CD8-positive, alpha-beta memory T cell (primary cell): ENCODE measurements at regions not wholly inside any gene's neighbourhood (a gene's known extent, or its start where the extent isn't known, plus 50 kb on each side); places are given as distances from the start of the nearest gene placed in this dataset.

Experiments
- CTCF ChIA-PET: fragments of 350-600 bp; sonication (Branson Sonifier 250); formaldehyde crosslinking; loops from one replicate; lab custom pipeline; 2021; ENCODE audit warnings: antibody characterized with exemption; lab: Charles Lee
- POLR2A ChIA-PET: fragments of 350-600 bp; sonication (Branson Sonifier 250); formaldehyde crosslinking; loops from one replicate; lab custom pipeline; 2021; ENCODE audit warnings: antibody characterized with exemption; lab: Charles Lee
- DNase-seq, 5 donors: peaks; one replicate each; pipeline versions ENCODE4 v3.0.0 to v3.0.0-alpha.2; 2020 to 2022; ENCODE audit warnings: mixed read lengths in 1 of 5
- H3K27ac ChIP-seq: one replicate; pipeline ENCODE4 v1.7.0; 2013; ENCODE audit warnings: low read depth, mild to moderate bottlenecking, low read length, moderate library complexity
- H3K27me3 ChIP-seq: 2 replicates; pipeline ENCODE4 v1.7.0; 2013; ENCODE audit warnings: low read length, mild to moderate bottlenecking; ENCODE audit not compliant: insufficient read depth, poor library complexity, severe bottlenecking
- H3K36me3 ChIP-seq: 2 replicates; pipeline ENCODE4 v1.7.0; 2013; ENCODE audit warnings: mild to moderate bottlenecking, low read length, moderate library complexity; ENCODE audit not compliant: insufficient read depth
- H3K4me1 ChIP-seq: 2 replicates; pipeline ENCODE4 v1.7.0; 2013; ENCODE audit warnings: mild to moderate bottlenecking, low read length, moderate library complexity; ENCODE audit not compliant: insufficient read depth
- H3K4me3 ChIP-seq: 2 replicates; pipeline ENCODE4 v1.7.0; 2013; ENCODE audit warnings: mild to moderate bottlenecking, low read length
- H3K9me3 ChIP-seq: 2 replicates; pipeline ENCODE4 v1.7.0; 2013; ENCODE audit warnings: mild to moderate bottlenecking, low read length
- H3K27ac Mint-ChIP-seq, 8 donors: one replicate each; pipeline ENCODE4 v1.8.0; 2020 to 2021; ENCODE audit warnings: mixed read lengths in 8 of 8, mild to moderate bottlenecking in 6 of 8, inconsistent platforms in 3 of 8, moderate library complexity in 3 of 8
- H3K27me3 Mint-ChIP-seq, 2 donors: one replicate each; pipeline ENCODE4 v1.8.0; 2020 to 2021; ENCODE audit warnings: mixed read lengths in 2 of 2, mild to moderate bottlenecking in 1 of 2, moderate library complexity in 1 of 2
- H3K36me3 Mint-ChIP-seq, 3 donors: one replicate each; pipeline ENCODE4 v1.8.0; 2020 to 2021; ENCODE audit warnings: mixed read lengths in 3 of 3, inconsistent platforms in 1 of 3, mild to moderate bottlenecking in 1 of 3
- H3K4me1 Mint-ChIP-seq, 3 donors: one replicate each; pipeline ENCODE4 v1.8.0; 2020 to 2021; ENCODE audit warnings: mixed read lengths in 3 of 3, inconsistent platforms in 1 of 3, mild to moderate bottlenecking in 1 of 3
- H3K4me3 Mint-ChIP-seq, 7 donors: one replicate each; pipeline ENCODE4 v1.8.0; 2020 to 2021; ENCODE audit warnings: mixed read lengths in 7 of 7, mild to moderate bottlenecking in 6 of 7, moderate library complexity in 4 of 7, inconsistent platforms in 2 of 7
- H3K9me3 Mint-ChIP-seq, 5 donors: one replicate each; pipeline ENCODE4 v1.8.0; 2020 to 2022; ENCODE audit warnings: mixed read lengths in 5 of 5, mild to moderate bottlenecking in 3 of 5, moderate library complexity in 2 of 5, inconsistent platforms in 1 of 5

DNA sequence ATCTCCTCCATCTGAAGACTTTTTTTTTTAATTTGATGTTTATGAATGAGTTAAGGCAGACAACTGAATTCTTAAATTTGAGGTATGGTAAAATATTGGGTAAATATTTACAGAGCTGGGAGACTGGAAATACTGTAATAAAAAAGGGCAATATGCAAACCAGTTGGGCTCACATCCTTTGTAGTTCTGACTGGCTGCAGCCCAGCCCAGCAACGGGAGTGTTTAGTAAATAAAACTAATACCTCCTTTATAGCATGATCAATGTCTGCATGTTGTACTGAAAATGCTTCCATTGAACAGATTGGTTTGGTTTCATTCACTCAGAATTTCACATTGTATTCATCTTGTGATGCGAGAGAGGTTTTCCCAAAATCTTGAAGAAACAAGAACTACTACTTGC lies 365.0 kb downstream of the DMRT2 start:
- Histone ChIP-seq H3K4me3 (no peak overlapping the region), H3K36me3 (no peaks in the 10 kb centered on the region), H3K4me1 (no peaks in the 10 kb centered on the region), H3K9me3 (no peaks in the 10 kb centered on the region), H3K27ac (no peak overlapping the region), H3K27me3 (no peaks in the 10 kb centered on the region)
- POLR2A ChIA-PET: no interaction called here
- CTCF ChIA-PET: no interaction called here
- no peaks in the 10 kb centered on the region for H3K36me3 Mint-ChIP-seq
- H3K4me3 Mint-ChIP-seq: no peak overlapping the region
- H3K27ac Mint-ChIP-seq: peak overlapping the region in 1 of 8 donors; percentile 58
- no peak for DNase-seq
- no peaks in the 10 kb centered on the region for H3K4me1 Mint-ChIP-seq
- H3K9me3 Mint-ChIP-seq: peaks cover 0 to 3% (median 0%) of the 10 kb centered on the region in 5 donors
- no peaks in the 10 kb centered on the region for H3K27me3 Mint-ChIP-seq

DNA sequence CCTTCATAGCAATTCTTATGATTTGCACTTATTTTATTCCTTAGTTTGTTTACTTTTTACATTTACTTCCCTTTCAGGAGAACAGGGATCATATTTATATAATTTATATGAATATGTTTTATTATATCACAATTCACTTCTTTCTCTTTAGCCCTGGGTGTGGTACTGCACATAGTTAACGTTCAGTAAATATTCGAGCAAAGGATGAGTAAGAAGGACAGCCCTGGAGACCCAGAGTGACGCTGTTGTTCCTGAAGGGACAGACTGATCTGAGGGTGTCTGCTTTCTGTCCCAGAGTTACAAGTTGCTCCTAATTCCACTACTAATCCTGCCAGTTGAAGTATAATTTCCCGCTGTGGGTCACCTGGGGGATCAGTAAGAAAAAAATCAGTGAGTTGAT lies 366.1 kb downstream of the DMRT2 start:
- Mint-ChIP-seq H3K36me3 (no peaks in the 10 kb centered on the region), H3K4me1 (no peaks in the 10 kb centered on the region), H3K9me3 (peaks cover 0 to 3% (median 0%) of the 10 kb centered on the region in 5 donors), H3K4me3 (no peak overlapping the region), H3K27me3 (no peaks in the 10 kb centered on the region), H3K27ac (no peak overlapping the region)
- ChIA-PET POLR2A (no interaction called here), CTCF (no interaction called here)
- DNase-seq: no peak
- no peak overlapping the region for H3K4me3 ChIP-seq
- no peaks in the 10 kb centered on the region for H3K27me3 ChIP-seq
- H3K9me3 ChIP-seq: no peaks in the 10 kb centered on the region
- H3K27ac ChIP-seq: no peak overlapping the region
- H3K36me3 ChIP-seq: no peaks in the 10 kb centered on the region
- no peaks in the 10 kb centered on the region for H3K4me1 ChIP-seq

DNA sequence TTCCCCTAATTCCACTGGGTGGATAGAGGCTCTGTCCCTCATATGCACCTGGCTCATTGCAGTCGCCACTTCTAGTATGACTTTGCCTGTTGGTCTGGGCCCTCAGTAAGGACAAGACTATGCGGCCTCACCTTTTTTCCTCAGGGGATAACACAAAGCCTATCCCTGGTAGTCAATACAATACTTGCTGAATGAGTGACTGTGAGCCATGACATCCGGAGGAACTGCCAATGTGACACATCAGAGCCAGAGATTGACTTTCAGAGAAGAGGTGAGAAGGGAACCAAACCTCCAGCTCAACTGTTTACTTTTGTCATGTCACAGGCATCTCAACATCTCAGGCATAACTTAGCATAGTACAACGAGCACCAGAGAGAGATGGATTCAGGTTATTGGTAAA lies 371.3 kb downstream of the DMRT2 start:
- Histone ChIP-seq H3K4me1 (no peaks in the 10 kb centered on the region), H3K9me3 (no peaks in the 10 kb centered on the region), H3K27ac (no peak overlapping the region), H3K36me3 (no peaks in the 10 kb centered on the region), H3K27me3 (no peaks in the 10 kb centered on the region), H3K4me3 (no peak overlapping the region)
- Mint-ChIP-seq H3K4me1 (no peaks in the 10 kb centered on the region), H3K27me3 (no peaks in the 10 kb centered on the region), H3K27ac (no peak overlapping the region), H3K36me3 (no peaks in the 10 kb centered on the region), H3K9me3 (peaks cover 0 to 5% (median 2%) of the 10 kb centered on the region in 5 donors), H3K4me3 (no peak overlapping the region)
- no peak for DNase-seq
- ChIA-PET CTCF (no interaction called here), POLR2A (interaction anchor here (0.6 kb wide), 1 partner anchor 265 kb away, joined by 4 read pairs; no protein-coding TSS in a partner anchor)

DNA sequence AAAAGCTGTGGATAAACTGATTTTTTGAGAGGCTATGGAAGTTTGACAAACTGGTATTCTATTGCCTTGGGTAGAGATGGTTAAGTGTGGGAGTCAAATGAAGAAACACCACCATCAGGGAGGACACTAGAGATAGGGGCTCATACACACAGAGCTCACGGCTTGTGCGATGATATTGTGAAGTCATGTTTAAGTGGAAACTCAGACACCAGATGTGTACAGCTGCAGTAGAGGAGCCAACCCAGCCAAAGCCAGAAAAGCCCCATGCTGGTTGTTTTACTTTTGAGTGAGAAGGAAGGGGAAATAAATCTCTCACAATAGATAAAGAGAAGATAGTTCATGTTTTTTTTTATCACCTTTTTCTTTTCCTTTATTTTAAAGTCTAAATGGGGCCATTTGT lies 377.7 kb downstream of the DMRT2 start:
- Mint-ChIP-seq H3K4me3 (no peak overlapping the region), H3K9me3 (peaks cover 0 to 5% (median 2%) of the 10 kb centered on the region in 5 donors), H3K27me3 (peaks cover 0 to 7% of the 10 kb centered on the region in 2 donors), H3K27ac (no peak overlapping the region), H3K36me3 (no peaks in the 10 kb centered on the region), H3K4me1 (no peaks in the 10 kb centered on the region)
- Histone ChIP-seq H3K36me3 (no peaks in the 10 kb centered on the region), H3K9me3 (no peaks in the 10 kb centered on the region), H3K4me1 (no peaks in the 10 kb centered on the region), H3K27ac (no peak overlapping the region), H3K27me3 (no peaks in the 10 kb centered on the region), H3K4me3 (no peak overlapping the region)
- ChIA-PET CTCF (no interaction called here), POLR2A (no interaction called here)
- no peak for DNase-seq

DNA sequence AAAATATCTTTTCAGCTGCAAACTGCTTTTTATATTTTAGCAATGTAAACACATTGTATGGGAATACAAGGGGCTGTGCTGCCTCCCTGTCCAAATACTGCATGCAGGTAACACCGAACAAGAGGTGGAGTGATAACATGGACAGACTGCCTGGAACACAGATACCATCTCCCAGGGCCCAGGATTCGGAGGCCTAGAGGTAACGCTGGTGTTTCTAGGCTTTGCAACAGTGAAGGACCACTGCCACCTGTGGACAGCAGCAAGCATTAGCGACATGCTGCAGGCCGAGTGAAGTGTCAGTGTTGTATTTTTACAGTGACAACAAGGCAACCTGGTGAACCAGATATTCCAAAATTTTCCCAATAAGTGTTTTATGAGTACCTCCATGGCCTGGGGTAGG lies 379.1 kb downstream of the DMRT2 start:
- H3K27ac Mint-ChIP-seq: no peak overlapping the region
- H3K36me3 ChIP-seq: no peaks in the 10 kb centered on the region
- no peaks in the 10 kb centered on the region for H3K4me1 Mint-ChIP-seq
- no peak overlapping the region for H3K4me3 Mint-ChIP-seq
- no peak for DNase-seq
- ChIA-PET CTCF (no interaction called here), POLR2A (no interaction called here)
- H3K9me3 Mint-ChIP-seq: peaks cover 0 to 5% (median 2%) of the 10 kb centered on the region in 5 donors
- no peaks in the 10 kb centered on the region for H3K36me3 Mint-ChIP-seq
- no peaks in the 10 kb centered on the region for H3K27me3 ChIP-seq
- H3K27ac ChIP-seq: no peak overlapping the region
- no peaks in the 10 kb centered on the region for H3K9me3 ChIP-seq
- no peaks in the 10 kb centered on the region for H3K4me1 ChIP-seq
- H3K4me3 ChIP-seq: no peak overlapping the region
- H3K27me3 Mint-ChIP-seq: peaks cover 0 to 7% of the 10 kb centered on the region in 2 donors

DNA sequence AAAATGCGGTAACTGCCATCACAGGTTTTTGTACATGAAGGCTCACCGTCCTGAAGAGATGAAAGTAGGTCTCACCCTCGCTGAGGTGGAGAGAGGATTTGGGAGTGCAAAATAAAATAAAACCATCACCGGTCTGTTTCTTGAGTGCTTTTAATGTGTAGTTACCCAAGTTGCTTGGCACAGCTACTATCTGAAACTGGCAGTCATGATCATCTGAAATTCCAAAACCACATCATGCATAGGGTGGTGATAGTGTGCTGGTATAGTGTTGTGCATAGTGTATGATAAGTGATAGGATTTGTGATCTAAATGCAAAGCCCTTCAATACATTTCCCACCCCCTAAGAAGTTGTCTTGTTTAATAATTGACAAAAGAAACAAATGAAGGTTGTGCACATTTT lies 381.3 kb downstream of the DMRT2 start:
- H3K36me3 ChIP-seq: no peaks in the 10 kb centered on the region
- Mint-ChIP-seq H3K36me3 (no peaks in the 10 kb centered on the region), H3K27me3 (peaks cover 0 to 7% of the 10 kb centered on the region in 2 donors), H3K4me3 (no peak overlapping the region), H3K9me3 (peaks cover 0 to 4% (median 0%) of the 10 kb centered on the region in 5 donors), H3K4me1 (no peaks in the 10 kb centered on the region), H3K27ac (no peak overlapping the region)
- no peaks in the 10 kb centered on the region for H3K27me3 ChIP-seq
- H3K4me3 ChIP-seq: no peak overlapping the region
- ChIA-PET POLR2A (no interaction called here), CTCF (no interaction called here)
- no peak for DNase-seq
- no peaks in the 10 kb centered on the region for H3K4me1 ChIP-seq
- H3K9me3 ChIP-seq: no peaks in the 10 kb centered on the region
- H3K27ac ChIP-seq: no peak overlapping the region

DNA sequence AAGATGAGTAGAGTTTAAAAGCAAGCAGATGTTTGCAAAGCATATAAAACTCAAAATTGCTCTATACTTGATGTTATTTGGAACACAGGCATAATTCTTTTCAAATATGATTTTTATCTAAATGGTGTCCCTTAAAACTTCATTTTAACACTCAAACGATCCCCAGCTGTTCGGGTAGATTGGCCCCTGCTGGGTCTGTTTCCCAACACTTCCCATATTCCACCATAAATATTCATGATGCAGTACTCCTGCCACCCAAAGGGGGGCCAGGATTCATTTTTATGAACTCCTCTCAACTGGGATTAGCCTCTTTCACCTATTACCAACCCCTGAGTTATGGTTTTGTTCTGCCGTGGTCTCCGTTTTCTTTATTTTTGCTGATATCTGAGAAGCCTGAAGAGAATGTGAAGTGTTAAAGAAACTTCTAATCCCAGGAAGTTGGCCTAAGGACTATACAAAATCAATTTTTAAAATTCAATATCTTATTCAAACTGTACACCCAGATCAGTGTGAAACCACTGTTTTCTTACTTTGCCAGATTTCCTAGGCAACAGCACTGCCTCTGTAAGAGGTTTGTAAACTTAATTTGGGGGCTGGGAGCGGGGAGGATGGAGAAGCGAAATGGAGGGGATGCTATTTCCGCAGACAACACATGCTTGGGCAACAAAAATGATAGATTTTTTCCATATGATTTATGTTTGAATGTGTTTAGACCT lies 384.1 kb downstream of the DMRT2 start:
- no peak overlapping the region for H3K27ac ChIP-seq
- H3K9me3 Mint-ChIP-seq: peaks cover 0 to 6% (median 0%) of the 10 kb centered on the region in 5 donors
- H3K9me3 ChIP-seq: no peaks in the 10 kb centered on the region
- H3K4me3 ChIP-seq: no peak overlapping the region
- no peaks in the 10 kb centered on the region for H3K36me3 ChIP-seq
- H3K27me3 ChIP-seq: no peaks in the 10 kb centered on the region
- POLR2A ChIA-PET: no interaction called here
- H3K4me3 Mint-ChIP-seq: no peak overlapping the region
- no peaks in the 10 kb centered on the region for H3K36me3 Mint-ChIP-seq
- peaks cover 2 to 11% of the 10 kb centered on the region in 2 donors for H3K27me3 Mint-ChIP-seq
- CTCF ChIA-PET: no interaction called here
- H3K27ac Mint-ChIP-seq: no peak overlapping the region
- DNase-seq: no peak
- H3K4me1 ChIP-seq: no peaks in the 10 kb centered on the region
- H3K4me1 Mint-ChIP-seq: no peaks in the 10 kb centered on the region

DNA sequence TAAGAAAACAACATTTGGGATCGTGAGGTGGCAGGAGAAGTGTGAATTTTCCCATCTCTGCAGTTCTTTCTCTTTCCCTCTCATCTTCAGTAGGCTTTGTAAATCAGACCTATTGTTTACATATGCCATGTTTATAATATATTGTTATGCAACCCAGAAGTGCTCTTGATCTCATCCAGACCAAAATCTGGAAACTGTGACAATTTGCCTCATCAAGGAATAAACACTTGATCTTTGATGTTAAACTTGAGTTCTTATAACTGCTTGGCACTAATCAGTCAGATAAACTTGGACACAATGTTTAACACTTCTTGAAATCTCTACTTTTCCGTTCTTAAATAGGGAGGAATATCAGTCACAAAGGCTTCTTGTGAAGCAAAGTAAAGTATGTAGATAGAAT lies 384.7 kb downstream of the DMRT2 start:
- no peak overlapping the region for H3K27ac Mint-ChIP-seq
- H3K4me3 Mint-ChIP-seq: no peak overlapping the region
- no peaks in the 10 kb centered on the region for H3K4me1 Mint-ChIP-seq
- no peak for DNase-seq
- no peaks in the 10 kb centered on the region for H3K36me3 ChIP-seq
- peaks cover 2 to 9% of the 10 kb centered on the region in 2 donors for H3K27me3 Mint-ChIP-seq
- no peaks in the 10 kb centered on the region for H3K27me3 ChIP-seq
- ChIA-PET CTCF (no interaction called here), POLR2A (no interaction called here)
- H3K9me3 ChIP-seq: no peaks in the 10 kb centered on the region
- H3K4me1 ChIP-seq: no peaks in the 10 kb centered on the region
- peaks cover 0 to 6% (median 0%) of the 10 kb centered on the region in 5 donors for H3K9me3 Mint-ChIP-seq
- no peak overlapping the region for H3K27ac ChIP-seq
- H3K36me3 Mint-ChIP-seq: no peaks in the 10 kb centered on the region
- H3K4me3 ChIP-seq: no peak overlapping the region
